GM18858 (cell line): ENCODE measurements at regions not wholly inside any gene's neighbourhood (a gene's known extent, or its start where the extent isn't known, plus 50 kb on each side); places are given as distances from the start of the nearest gene placed in this dataset.

Experiments used
- ATAC-seq: cut with Tn5 transposase; IDR thresholded peaks from one replicate; pipeline ENCODE4 v1.9.1; 2021; ENCODE audit not compliant: unreplicated experiment

GRCh38 chr15:39486621-39487457 lies 94.0 kb upstream of the THBS1 start:
- ATAC-seq = no peak

GRCh38 chr15:39487458-39487735 lies 93.5 kb upstream of the THBS1 start:
- no peak for ATAC-seq

- no peak for ATAC-seq
Measured at GRCh38 chr15:39488516-39488915, 92.4 kb upstream of the THBS1 start.

GRCh38 chr15:39488961-39489360 lies 91.9 kb upstream of the THBS1 start:
- no peak for ATAC-seq

- ATAC-seq = no peak
Measured at GRCh38 chr15:39491115-39491885, 89.6 kb upstream of the THBS1 start.

GRCh38 chr15:39491886-39492490 lies 88.9 kb upstream of the THBS1 start:
- no peak for ATAC-seq

GRCh38 chr15:39493424-39494067 lies 87.3 kb upstream of the THBS1 start:
- ATAC-seq = no peak

- no peak for ATAC-seq
Measured at GRCh38 chr15:39494462-39494861, 86.4 kb upstream of the THBS1 start.

GRCh38 chr15:39495871-39496840 lies 84.7 kb upstream of the THBS1 start:
- no peak for ATAC-seq

- ATAC-seq = no peak
Measured at GRCh38 chr15:39497016-39497758, 83.7 kb upstream of the THBS1 start.

GRCh38 chr15:39497759-39498565 lies 82.9 kb upstream of the THBS1 start:
- no peak for ATAC-seq

GRCh38 chr15:39498629-39499028 lies 82.2 kb upstream of the THBS1 start:
- ATAC-seq = no peak

GRCh38 chr15:39499042-39499441 lies 81.8 kb upstream of the THBS1 start:
- no peak for ATAC-seq

GRCh38 chr15:39499681-39500080 lies 81.2 kb upstream of the THBS1 start:
- ATAC-seq = no peak

- no peak for ATAC-seq
Measured at GRCh38 chr15:39501366-39502081, 79.4 kb upstream of the THBS1 start.

- ATAC-seq = no peak
Measured at GRCh38 chr15:39502082-39502447, 78.8 kb upstream of the THBS1 start.

GRCh38 chr15:39502611-39503195 lies 78.2 kb upstream of the THBS1 start:
- no peak for ATAC-seq

GRCh38 chr15:39503526-39503925 lies 77.4 kb upstream of the THBS1 start:
- ATAC-seq = no peak
